IMR-90 (cell line): ENCODE measurements at regions not wholly inside any gene's neighbourhood (a gene's known extent, or its start where the extent isn't known, plus 50 kb on each side); places are given as distances from the start of the nearest gene placed in this dataset.
A peak's percentile ranks its signal among the peaks of the same experiment; 100 is the strongest.

Experiments used
- ATAC-seq: fragments of 200-7000 bp; cut with Tn5 transposase; 2 replicates; pipeline ENCODE4 v1.9.1; 2020; ENCODE audit warnings: low read depth, mild to moderate bottlenecking, moderate library complexity
- BruUV-seq: library from RNA; stranded (reverse); fragments of 400-500 nt; replicated peaks from 2 replicates; lab custom pipeline; 2021; lab: Mats Ljungman, UMichigan
- CTCF ChIA-PET: fragments of 300-600 bp; formaldehyde crosslinking; extraction: SDS; loops from one replicate; lab custom pipeline; 2021; ENCODE audit warnings: antibody characterized with exemption; lab: Yijun Ruan, JAX
- POLR2A ChIA-PET: fragments of 300-600 bp; sonication (Branson Sonifier 250); formaldehyde crosslinking; loops from one replicate; lab custom pipeline; 2022; ENCODE audit warnings: antibody characterized with exemption; ENCODE audit not compliant: unreplicated experiment; lab: Charles Lee
- DNase-seq: peaks from one replicate; pipeline ENCODE4 v3.0.0; 2013
- H2AFZ ChIP-seq: replicated peaks from 2 replicates; pipeline ENCODE3; 2013; ENCODE audit warnings: low read length, mild to moderate bottlenecking; ENCODE audit not compliant: poor library complexity
- H2AK5ac ChIP-seq: 2 replicates; pipeline ENCODE4 v1.6.1; 2013; ENCODE audit warnings: low read depth, low read length, inconsistent platforms
- H2AK9ac ChIP-seq: replicated peaks from 2 replicates; pipeline ENCODE3; 2013; ENCODE audit warnings: mild to moderate bottlenecking, low read depth, low read length, moderate library complexity; ENCODE audit not compliant: poor library complexity
- H2BK120ac ChIP-seq: 2 replicates; pipeline ENCODE4 v1.6.1; 2013; ENCODE audit warnings: low read depth, low read length, inconsistent platforms
- H2BK15ac ChIP-seq: 3 replicates; pipeline ENCODE4 v1.6.1; 2013; ENCODE audit warnings: low read depth, low read length, inconsistent platforms
- H2BK20ac ChIP-seq: 2 replicates; pipeline ENCODE4 v1.6.1; 2013; ENCODE audit warnings: low read depth, mild to moderate bottlenecking, inconsistent platforms, low read length, moderate library complexity
- H2BK5ac ChIP-seq: 2 replicates; pipeline ENCODE4 v1.6.1; 2013; ENCODE audit warnings: mild to moderate bottlenecking, low read depth, low read length, inconsistent platforms; ENCODE audit not compliant: poor library complexity, severe bottlenecking
- H3K14ac ChIP-seq: replicated peaks from 2 replicates; pipeline ENCODE4 v1.6.1; 2013; ENCODE audit warnings: low read depth, low read length, inconsistent platforms
- H3K18ac ChIP-seq: 2 replicates; pipeline ENCODE4 v1.6.1; 2013; ENCODE audit warnings: low read depth, low read length, control low read depth
- H3K23ac ChIP-seq: 2 replicates; pipeline ENCODE4 v1.6.1; 2013; ENCODE audit warnings: low read depth, low read length, inconsistent platforms
- H3K27ac ChIP-seq: 2 replicates; pipeline ENCODE4 v1.5.1; 2013; ENCODE audit warnings: mild to moderate bottlenecking, control low read depth, low read length; ENCODE audit not compliant: insufficient read depth
- H3K27me3 ChIP-seq: 2 replicates; pipeline ENCODE4 v1.6.1; 2013; ENCODE audit warnings: low read length; ENCODE audit not compliant: control insufficient read depth, insufficient read depth
- H3K36me3 ChIP-seq: 2 replicates; pipeline ENCODE4 v1.6.1; 2013; ENCODE audit warnings: low read length, mixed read lengths; ENCODE audit not compliant: control insufficient read depth, insufficient read depth
- H3K4ac ChIP-seq: 2 replicates; pipeline ENCODE4 v1.6.1; 2013; ENCODE audit warnings: low read depth, low read length, inconsistent platforms
- H3K4me1 ChIP-seq: 2 replicates; pipeline ENCODE4 v1.6.1; 2013; ENCODE audit warnings: low read length, mixed read lengths; ENCODE audit not compliant: control insufficient read depth, insufficient read depth
- H3K4me2 ChIP-seq: 2 replicates; pipeline ENCODE4 v1.6.1; 2013; ENCODE audit warnings: low read depth, mild to moderate bottlenecking, control low read depth, low read length, moderate library complexity
- H3K4me3 ChIP-seq: 2 replicates; pipeline ENCODE4 v1.5.1; 2013; ENCODE audit warnings: low read depth, mild to moderate bottlenecking, control low read depth, low read length, moderate library complexity; ENCODE audit not compliant: insufficient read depth
- H3K56ac ChIP-seq: 2 replicates; pipeline ENCODE4 v1.6.1; 2013; ENCODE audit warnings: low read length, inconsistent platforms; ENCODE audit not compliant: insufficient read depth; ENCODE audit errors: extremely low read depth
- H3K79me1 ChIP-seq, 2 experiments: 2 replicates each; pipeline ENCODE4 v1.6.1; 2013; ENCODE audit warnings: low read length in 2 of 2, inconsistent platforms in 1 of 2, low read depth in 1 of 2
- H3K9ac ChIP-seq: 2 replicates; pipeline ENCODE4 v1.6.1; 2013; ENCODE audit warnings: low read depth, low read length, control low read depth
- H3K9me1 ChIP-seq: 2 replicates; pipeline ENCODE4 v1.6.1; 2013; ENCODE audit warnings: low read length, inconsistent platforms; ENCODE audit not compliant: insufficient read depth
- H3K9me3 ChIP-seq: 2 replicates; pipeline ENCODE4 v1.6.1; 2013; ENCODE audit warnings: low read length; ENCODE audit not compliant: control insufficient read depth, insufficient read depth
- H4K20me1 ChIP-seq: 2 replicates; pipeline ENCODE4 v1.6.1; 2013; ENCODE audit warnings: low read length, inconsistent platforms; ENCODE audit not compliant: insufficient read depth
- H4K5ac ChIP-seq: 2 replicates; pipeline ENCODE4 v1.6.1; 2013; ENCODE audit warnings: mild to moderate bottlenecking, low read depth, low read length, control low read depth
- H4K8ac ChIP-seq, 2 experiments: 2 replicates each; pipeline ENCODE4 v1.6.1; 2013; ENCODE audit warnings: low read depth in 2 of 2, low read length in 2 of 2, control low read depth in 1 of 2, inconsistent platforms in 1 of 2
- H4K91ac ChIP-seq: 2 replicates; pipeline ENCODE4 v1.6.1; 2013; ENCODE audit warnings: low read depth, low read length, inconsistent platforms; ENCODE audit not compliant: insufficient read depth
- BHLHE40 ChIP-seq: fragments of 150-350 bp; IDR thresholded peaks from 2 replicates; pipeline ENCODE4 v1.6.1; 2016; ENCODE audit warnings: mild to moderate bottlenecking, low read depth, low read length
- CEBPB ChIP-seq: IDR thresholded peaks from 2 replicates; pipeline ENCODE4 v1.6.1; 2012; ENCODE audit warnings: low read depth, low read length, improper control_type of control experiment
- CHD1 ChIP-seq: IDR thresholded peaks from 2 replicates; pipeline ENCODE4 v1.6.1; 2012; ENCODE audit warnings: low read depth, low read length, improper control_type of control experiment
- CTCF ChIP-seq: conservative IDR thresholded peaks from 2 replicates; pipeline ENCODE4 v1.5.1; 2012; ENCODE audit warnings: mild to moderate bottlenecking, low read depth, low read length, improper control_type of control experiment
- ELK1 ChIP-seq: fragments of 150-350 bp; IDR thresholded peaks from 2 replicates; pipeline ENCODE4 v1.6.1; 2016; ENCODE audit warnings: low read depth, mild to moderate bottlenecking, low read length, moderate library complexity, borderline replicate concordance
- FOS ChIP-seq: fragments of 150-350 bp; IDR thresholded peaks from 2 replicates; pipeline ENCODE4 v1.6.1; 2016; ENCODE audit warnings: low read depth, low read length
- MAFK ChIP-seq: IDR thresholded peaks from 2 replicates; pipeline ENCODE4 v1.6.1; 2012; ENCODE audit warnings: low read depth, low read length, improper control_type of control experiment
- MAZ ChIP-seq: IDR thresholded peaks from 2 replicates; pipeline ENCODE4 v1.6.1; 2012; ENCODE audit warnings: low read depth, mild to moderate bottlenecking, low read length, improper control_type of control experiment, moderate library complexity, borderline replicate concordance
- MXI1 ChIP-seq: IDR thresholded peaks from 2 replicates; pipeline ENCODE4 v1.6.1; 2012; ENCODE audit warnings: low read depth, mild to moderate bottlenecking, low read length, moderate library complexity, borderline replicate concordance
- NFE2L2 ChIP-seq: fragments of 150-350 bp; IDR thresholded peaks from 2 replicates; pipeline ENCODE4 v1.6.1; 2016; ENCODE audit warnings: low read depth, mild to moderate bottlenecking, low read length
- POLR2A ChIP-seq: IDR thresholded peaks from 2 replicates; pipeline ENCODE4 v1.6.1; 2012; ENCODE audit warnings: mild to moderate bottlenecking, low read depth, low read length
- RAD21 ChIP-seq: IDR thresholded peaks from 2 replicates; pipeline ENCODE4 v1.6.1; 2012; ENCODE audit warnings: low read length, improper control_type of control experiment
- RCOR1 ChIP-seq: IDR thresholded peaks from 2 replicates; pipeline ENCODE4 v1.6.1; 2012; ENCODE audit warnings: mild to moderate bottlenecking, low read length, improper control_type of control experiment; ENCODE audit not compliant: insufficient replicate concordance
- RFX5 ChIP-seq: IDR thresholded peaks from 2 replicates; pipeline ENCODE4 v1.8.0; 2012; ENCODE audit warnings: low read depth, mild to moderate bottlenecking, low read length, moderate library complexity
- SMC3 ChIP-seq: fragments of 150-350 bp; IDR thresholded peaks from 2 replicates; pipeline ENCODE4 v1.6.1; 2016; ENCODE audit warnings: low read depth, mild to moderate bottlenecking, antibody characterized with exemption, low read length, moderate library complexity
- USF2 ChIP-seq: fragments of 150-350 bp; IDR thresholded peaks from 2 replicates; pipeline ENCODE4 v1.6.1; 2017; ENCODE audit warnings: mild to moderate bottlenecking, antibody characterized with exemption, low read length, low read depth
- WGBS, 2 experiments: methylation state at CpG; one replicate each; pipeline versions ENCODE4 v1.1.5 to v1.1.7; 2013; ENCODE audit warnings: missing lambda C conversion rate in 2 of 2; ENCODE audit not compliant: insufficient read length in 1 of 2; ENCODE audit errors: extremely low coverage in 2 of 2; 5-methylcytosine and 5-hydroxymethylcytosine counted together
- dilution Hi-C: fragments of 300-500 bp; cut with HindIII; formaldehyde crosslinking; loops from one replicate; pipeline ENCODE4 v1.14.3; 2018; ENCODE audit warnings: low sequenced_read_pairs; ENCODE audit not compliant: unreplicated experiment
- in situ Hi-C: fragments of 300-500 bp; cut with MboI; formaldehyde crosslinking; loops from 3 replicates; pipeline ENCODE4 v1.14.3; 2019; ENCODE audit warnings: low sequenced_read_pairs, inconsistent platforms, mixed read lengths
- intact Hi-C: fragments of 100-400 bp; cut with micrococcal nuclease; formaldehyde crosslinking; loops from 2 replicates; pipeline ENCODE4 v1.10.0; 2022

- Histone ChIP-seq H3K14ac (peak overlapping the region; percentile 95), H3K36me3 (no peaks in the 10 kb centered on the region), H3K9me3 (no peaks in the 10 kb centered on the region), H3K18ac (peak overlapping the region; percentile 22; the same call in 1 of the 2 replicates), H3K56ac (no peak overlapping the region), H3K23ac (peak overlapping the region; percentile 73; the same call in 1 of the 2 replicates), H3K4me2 (no peak overlapping the region), H3K4me3 (no peak overlapping the region), H3K27me3 (no peaks in the 10 kb centered on the region), H2BK20ac (peak overlapping the region; percentile 85; the same call in 1 of the 2 replicates), H3K9ac (no peak overlapping the region), H3K27ac (peak overlapping the region; percentile 73), H3K4ac (peak overlapping the region; percentile 84), H2AK5ac (peak overlapping the region; percentile 98), H3K9me1 (peaks cover 11% of the 10 kb centered on the region), H4K8ac (peak overlapping the region; percentile 66 to 88), H3K79me1 (no peaks in the 10 kb centered on the region), H2AK9ac (peak overlapping the region; percentile 91), H2BK120ac (peak overlapping the region; percentile 95), H4K20me1 (no peaks in the 10 kb centered on the region), H2BK15ac (peak overlapping the region; percentile 94; the same call in 2 of the 3 replicates), H2BK5ac (peak overlapping the region; percentile 84), H4K5ac (peak overlapping the region; percentile 18; the same call in 1 of the 2 replicates), H2AFZ (peak overlapping the region; percentile 66), H3K4me1 (peaks cover 22% of the 10 kb centered on the region), H4K91ac (peak overlapping the region; percentile 80)
- in situ Hi-C loops (loop anchor here (5.0 to 10.0 kb wide), 3 partner anchors 380 to 997 kb away; no protein-coding TSS in a partner anchor), intact Hi-C loops (loop anchor here (5.0 kb wide), 1 partner anchor 400 kb away; no protein-coding TSS in a partner anchor), dilution Hi-C loops (no loop called here)
- ATAC-seq, result no peak
- POLR2A ChIA-PET, result no interaction called here
- 96% methylated on average over 5 of the region's 9 CpGs; no CpG with 5 or more reads in 1 of the 2 experiments for WGBS, 2 experiments
- DNase-seq, result no peak
- BruUV-seq, result no TSS peak
- CTCF ChIA-PET, result no interaction called here
- TF ChIP-seq RFX5, result no peak
- no peak for TF ChIP-seq NFE2L2
- TF ChIP-seq RCOR1, result no peak
- no peak for TF ChIP-seq MXI1
- no peak for TF ChIP-seq CTCF
- no peak for TF ChIP-seq CEBPB
- TF ChIP-seq POLR2A, result no peak
- TF ChIP-seq RAD21, result no peak
- no peak for TF ChIP-seq BHLHE40
- no peak for TF ChIP-seq MAFK
- no peak for TF ChIP-seq MAZ
- TF ChIP-seq FOS, result no peak
- no peak for TF ChIP-seq CHD1
- no peak for TF ChIP-seq SMC3
- no peak for TF ChIP-seq ELK1
- no peak for TF ChIP-seq USF2
Observed at GRCh38 chr1:29707796-29708195, 471.5 kb downstream of the PTPRU start.
